AG10803 (cell line): ENCODE measurements at regions not wholly inside any gene's neighbourhood (a gene's known extent, or its start where the extent isn't known, plus 50 kb on each side); places are given as distances from the start of the nearest gene placed in this dataset.

ENCODE experiments used
- DNase-seq: peaks from one replicate; pipeline ENCODE4 v3.0.0; 2010; ENCODE audit warnings: low read depth
- H3K4me3 ChIP-seq: 2 replicates; pipeline ENCODE4 v1.5.1; 2011; ENCODE audit warnings: mild to moderate bottlenecking, low read length, control low read depth
- TF ChIP-seq, protein P1 (sequence below): conservative IDR thresholded peaks from 2 replicates; pipeline ENCODE4 v1.5.1; 2011; ENCODE audit warnings: mild to moderate bottlenecking, low read length, control low read depth, inconsistent platforms

DNA sequence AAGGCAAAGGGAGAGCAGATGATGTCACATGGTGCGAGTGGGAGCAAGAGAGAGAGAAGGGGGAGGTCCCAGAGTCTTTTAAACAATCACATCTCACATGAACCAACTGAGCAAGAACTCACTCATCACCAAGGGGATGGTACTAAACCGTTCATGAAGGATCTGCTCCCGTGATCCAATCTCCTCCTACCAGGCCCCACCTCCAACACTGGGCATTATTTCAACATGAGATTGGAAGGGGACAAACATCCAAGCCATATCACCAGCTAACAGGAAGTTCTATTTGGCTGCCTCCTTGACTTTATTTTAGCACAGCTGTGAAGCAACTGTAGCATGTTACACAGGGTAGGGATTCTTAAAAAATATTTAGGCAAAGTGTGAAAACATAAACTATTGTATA lies 102.5 kb downstream of the DDIT4L start:
- peak; percentile 35 for DNase-seq
- H3K4me3 ChIP-seq: no peak overlapping the region
- TF ChIP-seq, protein P1, sequence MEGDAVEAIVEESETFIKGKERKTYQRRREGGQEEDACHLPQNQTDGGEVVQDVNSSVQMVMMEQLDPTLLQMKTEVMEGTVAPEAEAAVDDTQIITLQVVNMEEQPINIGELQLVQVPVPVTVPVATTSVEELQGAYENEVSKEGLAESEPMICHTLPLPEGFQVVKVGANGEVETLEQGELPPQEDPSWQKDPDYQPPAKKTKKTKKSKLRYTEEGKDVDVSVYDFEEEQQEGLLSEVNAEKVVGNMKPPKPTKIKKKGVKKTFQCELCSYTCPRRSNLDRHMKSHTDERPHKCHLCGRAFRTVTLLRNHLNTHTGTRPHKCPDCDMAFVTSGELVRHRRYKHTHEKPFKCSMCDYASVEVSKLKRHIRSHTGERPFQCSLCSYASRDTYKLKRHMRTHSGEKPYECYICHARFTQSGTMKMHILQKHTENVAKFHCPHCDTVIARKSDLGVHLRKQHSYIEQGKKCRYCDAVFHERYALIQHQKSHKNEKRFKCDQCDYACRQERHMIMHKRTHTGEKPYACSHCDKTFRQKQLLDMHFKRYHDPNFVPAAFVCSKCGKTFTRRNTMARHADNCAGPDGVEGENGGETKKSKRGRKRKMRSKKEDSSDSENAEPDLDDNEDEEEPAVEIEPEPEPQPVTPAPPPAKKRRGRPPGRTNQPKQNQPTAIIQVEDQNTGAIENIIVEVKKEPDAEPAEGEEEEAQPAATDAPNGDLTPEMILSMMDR: no peak

DNA sequence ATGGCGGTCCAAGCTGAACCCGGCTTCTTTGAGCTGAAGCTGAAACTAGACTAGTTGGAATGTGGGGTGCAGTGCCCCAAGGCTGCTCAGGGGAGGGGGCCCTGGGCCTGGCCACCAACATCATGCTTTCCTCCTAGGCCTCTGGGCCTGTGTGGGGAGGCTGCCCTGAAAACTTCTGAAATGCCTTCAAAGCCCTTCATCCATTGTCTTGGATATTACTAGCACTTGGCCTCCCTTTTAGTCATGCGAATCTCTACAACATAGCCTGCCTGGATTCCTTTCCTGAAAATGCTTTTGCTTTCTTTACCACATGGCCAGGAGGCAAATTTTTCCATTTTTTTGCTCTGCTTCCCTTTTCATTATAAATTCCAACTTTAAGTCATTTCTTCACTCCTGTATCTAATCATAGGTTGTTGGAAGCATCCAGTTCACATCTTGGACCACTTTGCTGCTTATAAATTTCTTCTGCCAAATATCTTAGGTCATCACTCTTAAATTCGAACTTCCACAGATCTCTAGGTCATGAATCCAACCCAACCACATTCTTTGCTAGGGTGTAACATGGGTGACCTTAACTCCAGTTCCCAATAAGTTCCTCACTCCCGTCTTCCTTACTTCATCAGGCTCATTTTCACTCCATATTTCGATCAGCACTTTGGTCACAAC lies 103.4 kb downstream of the DDIT4L start:
- DNase-seq: peak; percentile 69
- no peak overlapping the region for H3K4me3 ChIP-seq
- TF ChIP-seq, protein P1: no peak

DNA sequence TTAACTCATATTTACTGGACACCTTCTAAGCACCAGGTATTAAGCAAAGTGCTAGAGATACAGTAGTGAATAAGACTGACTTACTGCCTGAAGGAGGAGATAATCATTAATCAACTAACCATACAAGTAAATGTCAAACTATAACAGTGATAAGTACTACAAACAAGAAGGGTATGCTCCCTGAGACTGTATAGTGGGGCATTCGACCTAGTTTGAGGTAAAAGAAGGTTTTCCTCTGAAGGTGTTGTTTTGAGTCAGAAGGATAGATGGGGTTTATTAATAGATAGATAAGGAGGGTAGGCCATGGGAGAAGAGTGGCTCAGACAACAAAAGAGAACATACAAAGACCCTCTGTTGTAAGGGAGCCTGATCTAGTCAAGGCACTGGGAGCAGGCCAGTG lies 105.4 kb downstream of the DDIT4L start:
- TF ChIP-seq, protein P1: no peak

DNA sequence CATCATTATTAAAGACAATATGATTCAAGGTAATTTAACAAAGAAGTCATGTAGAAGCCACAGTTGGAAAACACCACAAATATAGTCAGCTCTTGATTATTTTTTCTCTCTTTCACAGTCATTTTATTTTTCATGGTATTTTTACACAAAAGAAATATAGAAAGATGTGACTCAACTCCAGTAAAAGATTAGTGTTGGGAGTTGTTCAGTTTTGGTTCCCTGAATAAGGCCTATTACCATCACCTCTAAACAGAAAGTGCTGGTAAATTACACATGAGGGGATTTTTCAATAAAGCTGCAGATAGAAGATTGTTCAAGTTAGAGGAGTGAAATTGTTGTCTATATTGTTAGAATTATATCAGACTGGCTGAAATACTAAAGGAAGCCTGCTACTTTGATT lies 107.0 kb downstream of the DDIT4L start:
- TF ChIP-seq, protein P1: no peak
- no peak for DNase-seq
- no peak overlapping the region for H3K4me3 ChIP-seq

More for the DNA sequence above, 105.4 kb downstream of the DDIT4L start:
- H3K4me3 ChIP-seq: no peak overlapping the region
- no peak for DNase-seq

DNA sequence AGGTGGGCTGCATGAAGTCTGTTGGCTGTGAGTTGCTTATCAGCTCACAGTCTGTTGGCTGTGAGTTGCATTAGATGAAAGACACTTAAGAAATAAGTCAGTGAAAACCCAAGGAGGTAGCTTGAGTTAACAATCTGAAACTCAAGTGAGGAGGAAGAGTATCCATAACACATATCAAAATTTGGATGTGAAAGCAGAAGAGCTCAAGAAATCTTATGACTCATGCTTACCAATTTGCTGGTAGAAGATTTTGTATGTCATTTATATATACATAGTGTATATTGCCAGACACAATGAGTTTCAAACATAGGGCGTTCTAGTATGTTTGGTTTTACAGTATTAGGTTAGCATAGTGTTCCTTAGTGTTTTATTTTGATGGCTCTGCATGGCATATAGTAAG lies 107.4 kb downstream of the DDIT4L start:
- TF ChIP-seq, protein P1: no peak
- H3K4me3 ChIP-seq: no peak overlapping the region
- DNase-seq: no peak

DNA sequence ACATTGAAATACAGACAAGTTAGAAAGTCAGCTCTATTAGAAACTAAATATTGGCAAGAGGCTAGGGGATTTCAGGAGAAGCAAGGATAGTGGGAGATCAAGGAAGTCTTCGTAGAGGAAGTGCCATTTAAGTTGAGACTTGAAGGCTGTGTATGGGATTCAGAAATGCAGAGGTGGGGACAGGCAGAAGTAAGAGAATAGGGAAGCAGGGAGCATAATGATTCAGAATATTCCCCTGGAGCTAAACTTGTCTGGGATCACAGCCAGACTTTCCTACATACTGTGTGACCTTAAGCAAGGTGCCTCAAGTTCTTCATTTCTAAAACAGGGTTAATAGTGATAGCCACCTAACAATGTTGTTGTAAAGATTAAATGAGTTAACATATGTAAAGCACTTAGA lies 108.8 kb downstream of the DDIT4L start:
- no peak for DNase-seq
- H3K4me3 ChIP-seq: no peak overlapping the region
- TF ChIP-seq, protein P1: no peak

DNA sequence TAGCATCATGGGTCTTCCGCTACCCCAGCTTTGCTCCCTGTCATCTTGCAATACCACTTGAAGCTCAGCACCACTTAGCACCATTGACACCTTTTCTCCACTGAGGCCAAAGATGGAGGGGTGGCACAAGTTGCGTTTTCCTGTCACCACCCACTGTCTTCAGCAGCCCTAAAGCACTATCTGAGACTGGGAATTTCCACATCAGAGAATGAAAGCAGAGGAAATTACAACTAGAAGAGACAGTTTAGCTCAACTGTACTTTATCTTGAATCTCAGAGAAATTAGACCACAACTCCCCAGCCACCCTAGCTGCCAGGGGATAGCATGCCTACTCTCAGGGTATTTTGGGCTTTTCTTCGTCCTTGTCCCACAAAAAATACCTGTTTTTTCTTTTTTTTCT lies 111.0 kb downstream of the DDIT4L start:
- no peak overlapping the region for H3K4me3 ChIP-seq
- no peak for DNase-seq
- TF ChIP-seq, protein P1: no peak
